AG09319 (cell line): ENCODE measurements at regions not wholly inside any gene's neighbourhood (a gene's known extent, or its start where the extent isn't known, plus 50 kb on each side); places are given as distances from the start of the nearest gene placed in this dataset.

Experiments
- DNase-seq: peaks from one replicate; pipeline ENCODE4 v3.0.0-alpha.2; 2010; ENCODE audit warnings: low read depth; ENCODE audit errors: extremely low read depth
- CTCF ChIP-seq: IDR thresholded peaks from 2 replicates; pipeline ENCODE4 v1.5.1; 2011; ENCODE audit warnings: low read depth, mild to moderate bottlenecking, inconsistent platforms, low read length, moderate library complexity

GRCh38 chr15:95499397-95499796, 831.1 kb upstream of the NR2F2 start:
- no peak for TF ChIP-seq CTCF
- DNase-seq: no peak

- TF ChIP-seq CTCF: no peak
- no peak for DNase-seq
Observed at GRCh38 chr15:95501865-95502264, 828.6 kb upstream of the NR2F2 start.

- no peak for DNase-seq
- no peak for TF ChIP-seq CTCF
Observed at GRCh38 chr15:95503107-95503506, 827.4 kb upstream of the NR2F2 start.

GRCh38 chr15:95503640-95504225, 826.8 kb upstream of the NR2F2 start:
- DNase-seq: no peak
- TF ChIP-seq CTCF: no peak

- TF ChIP-seq CTCF: no peak
- no peak for DNase-seq
Observed at GRCh38 chr15:95511671-95512070, 818.8 kb upstream of the NR2F2 start.

- DNase-seq: no peak
Observed at GRCh38 chr15:95512906-95513305, 817.6 kb upstream of the NR2F2 start.

GRCh38 chr15:95519887-95520286, 810.6 kb upstream of the NR2F2 start:
- no peak for DNase-seq
- no peak for TF ChIP-seq CTCF

More at GRCh38 chr15:95512906-95513305, 817.6 kb upstream of the NR2F2 start:
- TF ChIP-seq CTCF: no peak
